ENCODE measurements at regions not wholly inside any gene's neighbourhood (a gene's known extent, or its start where the extent isn't known, plus 50 kb on each side); places are given as distances from the start of the nearest gene placed in this dataset.

GRCh38 chr12:115206801-115207200, 522.8 kb upstream of the TBX3 start:
- TF ChIP-seq CEBPB (IDR thresholded peaks at IDR 0.05) (no peak), TEAD4 (IDR thresholded peaks at IDR 0.05) (no peak), FOXM1 (IDR thresholded peaks at IDR 0.05; ENCODE audit: borderline replicate concordance, low read depth) (no peak), ZBTB7A (IDR thresholded peaks at IDR 0.05; ENCODE audit: low read depth) (no peak), EP300 (IDR thresholded peaks at IDR 0.05; ENCODE audit: borderline replicate concordance) (no peak), TCF12 (IDR thresholded peaks at IDR 0.05; ENCODE audit: low read depth) (no peak), EGR1 (IDR thresholded peaks at IDR 0.05) (no peak), REST (IDR thresholded peaks at IDR 0.05; ENCODE audit: low read depth) (no peak)
- TF ChIP-seq, protein P1, sequence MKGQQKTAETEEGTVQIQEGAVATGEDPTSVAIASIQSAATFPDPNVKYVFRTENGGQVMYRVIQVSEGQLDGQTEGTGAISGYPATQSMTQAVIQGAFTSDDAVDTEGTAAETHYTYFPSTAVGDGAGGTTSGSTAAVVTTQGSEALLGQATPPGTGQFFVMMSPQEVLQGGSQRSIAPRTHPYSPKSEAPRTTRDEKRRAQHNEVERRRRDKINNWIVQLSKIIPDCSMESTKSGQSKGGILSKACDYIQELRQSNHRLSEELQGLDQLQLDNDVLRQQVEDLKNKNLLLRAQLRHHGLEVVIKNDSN (IDR thresholded peaks at IDR 0.05), result no peak

GRCh38 chr12:115205755-115206308, 521.9 kb upstream of the TBX3 start:
- TF ChIP-seq CEBPB (IDR thresholded peaks at IDR 0.05), result no peak

DNA sequence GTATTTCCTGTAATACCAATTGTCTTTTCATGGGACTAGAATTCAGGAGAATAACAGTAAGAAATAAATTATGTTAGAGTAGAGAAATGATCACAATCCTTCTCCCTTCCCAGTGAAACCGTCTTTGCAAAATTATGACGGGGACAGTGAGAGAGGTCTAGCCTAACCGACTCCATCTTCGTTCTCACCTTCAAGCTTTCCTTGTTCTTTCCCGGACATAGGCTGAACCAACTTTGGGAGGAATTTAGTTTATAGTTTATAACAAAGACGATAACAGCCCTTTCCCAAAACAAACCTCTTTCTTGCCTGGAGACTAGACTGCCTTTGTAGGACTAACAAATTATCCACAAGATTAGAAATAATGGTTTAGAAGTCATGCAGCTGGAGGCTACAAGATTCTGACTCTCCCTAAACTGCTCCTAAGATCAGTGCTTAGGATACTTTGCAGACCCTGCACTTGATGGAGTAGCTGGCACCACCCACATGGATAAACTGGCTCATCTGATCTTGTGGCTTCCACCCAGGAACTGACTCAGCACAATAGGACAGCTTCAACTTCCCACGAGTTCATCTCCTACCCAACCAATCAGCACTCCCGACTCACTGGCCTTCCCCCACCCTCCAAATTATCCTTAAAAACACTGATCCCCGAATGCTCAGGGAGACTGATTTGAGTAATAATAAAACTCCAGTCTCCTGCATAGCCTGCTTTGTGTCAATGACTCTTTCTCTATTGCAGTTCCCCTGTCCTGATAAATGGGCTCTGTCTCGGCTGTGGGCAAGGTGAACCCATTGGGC, 521.2 kb upstream of the TBX3 start:
- TF ChIP-seq TEAD4 (IDR thresholded peaks at IDR 0.05), result no peak
- TF ChIP-seq NFIC (IDR thresholded peaks at IDR 0.05), result no peak
- TF ChIP-seq FOXM1 (IDR thresholded peaks at IDR 0.05; ENCODE audit: borderline replicate concordance, low read depth), result no peak
- no peak for TF ChIP-seq EGR1 (IDR thresholded peaks at IDR 0.05)
- no peak for TF ChIP-seq EP300 (IDR thresholded peaks at IDR 0.05; ENCODE audit: borderline replicate concordance)
- TF ChIP-seq, protein P2, sequence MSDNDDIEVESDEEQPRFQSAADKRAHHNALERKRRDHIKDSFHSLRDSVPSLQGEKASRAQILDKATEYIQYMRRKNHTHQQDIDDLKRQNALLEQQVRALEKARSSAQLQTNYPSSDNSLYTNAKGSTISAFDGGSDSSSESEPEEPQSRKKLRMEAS (IDR thresholded peaks at IDR 0.05), result no peak
- TF ChIP-seq TCF12 (IDR thresholded peaks at IDR 0.05; ENCODE audit: low read depth), result no peak
- TF ChIP-seq, protein P1 (IDR thresholded peaks at IDR 0.05), result no peak
- no peak for TF ChIP-seq CREB1 (IDR thresholded peaks at IDR 0.05; ENCODE audit: low read depth)
- TF ChIP-seq TAF1 (IDR thresholded peaks at IDR 0.05; ENCODE audit: low read depth), result no peak
- no peak for TF ChIP-seq CEBPB (IDR thresholded peaks at IDR 0.05)
- TF ChIP-seq YY1 (IDR thresholded peaks at IDR 0.05; ENCODE audit: low read depth), result no peak
- no peak for TF ChIP-seq ZBTB7A (IDR thresholded peaks at IDR 0.05; ENCODE audit: low read depth)
- no peak for TF ChIP-seq REST (IDR thresholded peaks at IDR 0.05; ENCODE audit: low read depth)
- TF ChIP-seq RAD21 (IDR thresholded peaks at IDR 0.05; ENCODE audit: low read depth), result no peak

DNA sequence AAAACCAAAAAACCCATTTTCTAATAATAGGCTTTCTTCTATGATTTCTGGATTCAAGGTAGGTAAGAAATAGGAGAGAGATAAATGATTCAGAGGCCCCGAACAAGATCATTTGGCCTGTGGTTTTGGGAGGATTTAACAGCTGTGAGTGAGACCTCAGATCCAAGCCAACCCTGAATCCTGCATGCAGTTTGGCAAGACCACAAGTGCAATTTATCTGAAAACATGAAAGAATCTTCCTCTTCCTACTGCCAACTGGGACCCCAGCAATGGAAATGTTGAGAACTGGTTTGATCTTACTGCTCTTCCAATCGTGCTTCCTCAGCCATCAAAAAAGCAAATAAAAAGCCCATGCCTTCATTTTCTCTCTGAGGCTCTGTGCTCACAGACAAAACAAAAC, 519.7 kb upstream of the TBX3 start:
- no peak for TF ChIP-seq CREB1 (IDR thresholded peaks at IDR 0.05; ENCODE audit: low read depth)
- no peak for TF ChIP-seq ZBTB7A (IDR thresholded peaks at IDR 0.05; ENCODE audit: low read depth)
- no peak for TF ChIP-seq EP300 (IDR thresholded peaks at IDR 0.05; ENCODE audit: borderline replicate concordance)
- TF ChIP-seq EGR1 (IDR thresholded peaks at IDR 0.05), result no peak
- no peak for TF ChIP-seq CEBPB (IDR thresholded peaks at IDR 0.05)

DNA sequence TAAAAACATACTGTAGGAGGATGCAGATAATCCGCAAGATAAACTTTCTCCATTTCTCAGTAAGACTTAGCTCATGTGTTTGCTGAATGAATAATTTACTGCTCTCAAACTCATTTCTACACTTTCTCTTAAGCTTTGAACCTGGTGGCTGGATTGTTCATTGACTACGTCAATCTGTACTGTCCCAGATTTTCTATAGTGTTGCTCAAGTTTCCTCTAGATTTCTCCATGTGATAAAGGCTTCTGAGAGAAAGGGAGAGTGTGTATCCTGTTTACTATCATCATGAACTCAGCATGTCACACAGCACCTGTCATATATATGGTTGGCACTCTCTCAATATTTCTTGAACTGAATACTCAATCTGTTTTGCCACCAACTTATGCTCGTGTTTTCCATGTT, 518.0 kb upstream of the TBX3 start:
- no peak for TF ChIP-seq TCF12 (IDR thresholded peaks at IDR 0.05; ENCODE audit: low read depth)
- TF ChIP-seq ZBTB7A (IDR thresholded peaks at IDR 0.05; ENCODE audit: low read depth), result no peak
- TF ChIP-seq YY1 (IDR thresholded peaks at IDR 0.05; ENCODE audit: low read depth), result no peak
- TF ChIP-seq EP300 (IDR thresholded peaks at IDR 0.05; ENCODE audit: borderline replicate concordance), result no peak
- no peak for TF ChIP-seq TEAD4 (IDR thresholded peaks at IDR 0.05)
- TF ChIP-seq REST (IDR thresholded peaks at IDR 0.05; ENCODE audit: low read depth), result no peak
- no peak for TF ChIP-seq CREB1 (IDR thresholded peaks at IDR 0.05; ENCODE audit: low read depth)
- TF ChIP-seq EGR1 (IDR thresholded peaks at IDR 0.05), result no peak
- no peak for TF ChIP-seq CEBPB (IDR thresholded peaks at IDR 0.05)
- TF ChIP-seq, protein P2 (IDR thresholded peaks at IDR 0.05), result no peak
